ENCODE measurements at regions not wholly inside any gene's neighbourhood (a gene's known extent, or its start where the extent isn't known, plus 50 kb on each side); places are given as distances from the start of the nearest gene placed in this dataset.

GRCh38 chr22:26990503-26991189 lies 333.3 kb downstream of the MIAT start:
- no peaks in the 10 kb centered on the region for H3K36me3 ChIP-seq (ENCODE audit: control insufficient read depth in 2 of 3, insufficient read depth in 3 of 3, low read length in 3 of 3)
- Mint-ChIP-seq H3K27ac (no peak overlapping the region), H3K4me1 (no peaks in the 10 kb centered on the region), H3K9me3 (no peaks in the 10 kb centered on the region), H3K36me3 (no peaks in the 10 kb centered on the region), H3K4me3 (no peak overlapping the region), H3K27me3 (no peaks in the 10 kb centered on the region)
- ATAC-seq (no peak), DNase-seq (no peak)
- ChIA-PET POLR2A (no interaction called here), CTCF (no interaction called here)
- no peaks in the 10 kb centered on the region for H3K27me3 ChIP-seq (ENCODE audit: control insufficient read depth in 2 of 2, insufficient read depth in 2 of 2, low read length in 2 of 2)
- intact Hi-C loops (cut with micrococcal nuclease) = no loop called here
- no peaks in the 10 kb centered on the region for H3K4me1 ChIP-seq (ENCODE audit: control insufficient read depth in 2 of 2, insufficient read depth in 2 of 2, low read length in 2 of 2)
- H3K9me3 ChIP-seq (ENCODE audit: control insufficient read depth in 2 of 3, low read length in 3 of 3) = no peaks in the 10 kb centered on the region
- no peak overlapping the region for H3K27ac ChIP-seq (ENCODE audit: low read depth, low read length)
- H3K4me3 ChIP-seq (ENCODE audit: low read length) = no peak overlapping the region

- POLR2A ChIA-PET = no interaction called here
- peaks cover 0 to 4% (median 0%) of the 10 kb centered on the region in 5 donors for H3K27me3 Mint-ChIP-seq
- H3K27ac Mint-ChIP-seq = no peak overlapping the region
- intact Hi-C loops (cut with micrococcal nuclease) = no loop called here
- CTCF ChIA-PET = no interaction called here
- no peaks in the 10 kb centered on the region for H3K9me3 Mint-ChIP-seq
- H3K9me3 ChIP-seq (ENCODE audit: control insufficient read depth in 2 of 3, low read length in 3 of 3) = no peaks in the 10 kb centered on the region
- H3K36me3 Mint-ChIP-seq = no peaks in the 10 kb centered on the region
- H3K4me3 ChIP-seq (ENCODE audit: low read length) = no peak overlapping the region
- H3K27me3 ChIP-seq (ENCODE audit: control insufficient read depth in 2 of 2, insufficient read depth in 2 of 2, low read length in 2 of 2) = no peaks in the 10 kb centered on the region
- no peak overlapping the region for H3K27ac ChIP-seq (ENCODE audit: low read depth, low read length)
- ATAC-seq (no peak), DNase-seq (no peak)
- H3K4me1 Mint-ChIP-seq = no peaks in the 10 kb centered on the region
- no peak overlapping the region for H3K4me3 Mint-ChIP-seq
- H3K4me1 ChIP-seq (ENCODE audit: control insufficient read depth in 2 of 2, insufficient read depth in 2 of 2, low read length in 2 of 2) = no peaks in the 10 kb centered on the region
- H3K36me3 ChIP-seq (ENCODE audit: control insufficient read depth in 2 of 3, insufficient read depth in 3 of 3, low read length in 3 of 3) = no peaks in the 10 kb centered on the region
These were observed 335.2 kb downstream of the MIAT start for GRCh38 chr22:26992556-26992955.

GRCh38 chr22:26993886-26994285 lies 336.5 kb downstream of the MIAT start:
- Mint-ChIP-seq H3K9me3 (no peaks in the 10 kb centered on the region), H3K4me1 (no peaks in the 10 kb centered on the region), H3K27me3 (peaks cover 0 to 4% (median 0%) of the 10 kb centered on the region in 5 donors), H3K27ac (no peak overlapping the region), H3K4me3 (no peak overlapping the region), H3K36me3 (no peaks in the 10 kb centered on the region)
- Histone ChIP-seq H3K36me3 (ENCODE audit: control insufficient read depth in 2 of 3, insufficient read depth in 3 of 3, low read length in 3 of 3) (no peaks in the 10 kb centered on the region), H3K4me3 (ENCODE audit: low read length) (no peak overlapping the region), H3K4me1 (ENCODE audit: control insufficient read depth in 2 of 2, insufficient read depth in 2 of 2, low read length in 2 of 2) (no peaks in the 10 kb centered on the region), H3K27me3 (ENCODE audit: control insufficient read depth in 2 of 2, insufficient read depth in 2 of 2, low read length in 2 of 2) (no peaks in the 10 kb centered on the region), H3K9me3 (ENCODE audit: control insufficient read depth in 2 of 3, low read length in 3 of 3) (no peaks in the 10 kb centered on the region), H3K27ac (ENCODE audit: low read depth, low read length) (no peak overlapping the region)
- ChIA-PET POLR2A (no interaction called here), CTCF (no interaction called here)
- no peak for ATAC-seq
- intact Hi-C loops (cut with micrococcal nuclease) = no loop called here
- DNase-seq = no peak

- ATAC-seq (no peak), DNase-seq (no peak)
- Histone ChIP-seq H3K27me3 (ENCODE audit: control insufficient read depth in 2 of 2, insufficient read depth in 2 of 2, low read length in 2 of 2) (no peaks in the 10 kb centered on the region), H3K9me3 (ENCODE audit: control insufficient read depth in 2 of 3, low read length in 3 of 3) (no peaks in the 10 kb centered on the region), H3K36me3 (ENCODE audit: control insufficient read depth in 2 of 3, insufficient read depth in 3 of 3, low read length in 3 of 3) (no peaks in the 10 kb centered on the region), H3K4me3 (ENCODE audit: low read length) (no peak overlapping the region), H3K4me1 (ENCODE audit: control insufficient read depth in 2 of 2, insufficient read depth in 2 of 2, low read length in 2 of 2) (no peaks in the 10 kb centered on the region), H3K27ac (ENCODE audit: low read depth, low read length) (no peak overlapping the region)
- Mint-ChIP-seq H3K9me3 (peaks cover 0 to 3% (median 0%) of the 10 kb centered on the region in 11 donors), H3K36me3 (no peaks in the 10 kb centered on the region), H3K4me3 (no peak overlapping the region), H3K27ac (no peak overlapping the region), H3K4me1 (no peaks in the 10 kb centered on the region), H3K27me3 (peaks cover 0 to 5% (median 0%) of the 10 kb centered on the region in 5 donors)
- ChIA-PET POLR2A (no interaction called here), CTCF (no interaction called here)
- intact Hi-C loops (cut with micrococcal nuclease) = no loop called here
These were observed 337.4 kb downstream of the MIAT start for GRCh38 chr22:26994801-26995200.

- H3K4me3 ChIP-seq (ENCODE audit: low read length) = no peak overlapping the region
- ATAC-seq (no peak), DNase-seq (no peak)
- intact Hi-C loops (cut with micrococcal nuclease) = no loop called here
- CTCF ChIA-PET = no interaction called here
- H3K27me3 Mint-ChIP-seq = peaks cover 0 to 5% (median 0%) of the 10 kb centered on the region in 5 donors
- H3K27ac ChIP-seq (ENCODE audit: low read depth, low read length) = no peak overlapping the region
- POLR2A ChIA-PET = no interaction called here
- no peaks in the 10 kb centered on the region for H3K9me3 ChIP-seq (ENCODE audit: control insufficient read depth in 2 of 3, low read length in 3 of 3)
- no peak overlapping the region for H3K27ac Mint-ChIP-seq
- no peaks in the 10 kb centered on the region for H3K27me3 ChIP-seq (ENCODE audit: control insufficient read depth in 2 of 2, insufficient read depth in 2 of 2, low read length in 2 of 2)
- no peak overlapping the region for H3K4me3 Mint-ChIP-seq
- H3K36me3 ChIP-seq (ENCODE audit: control insufficient read depth in 2 of 3, insufficient read depth in 3 of 3, low read length in 3 of 3) = no peaks in the 10 kb centered on the region
- no peaks in the 10 kb centered on the region for H3K36me3 Mint-ChIP-seq
- H3K4me1 Mint-ChIP-seq = no peaks in the 10 kb centered on the region
- H3K9me3 Mint-ChIP-seq = peaks cover 0 to 3% (median 0%) of the 10 kb centered on the region in 11 donors
- no peaks in the 10 kb centered on the region for H3K4me1 ChIP-seq (ENCODE audit: control insufficient read depth in 2 of 2, insufficient read depth in 2 of 2, low read length in 2 of 2)
These were observed 337.8 kb downstream of the MIAT start for GRCh38 chr22:26995235-26995634.

- H3K9me3 ChIP-seq (ENCODE audit: control insufficient read depth in 2 of 3, low read length in 3 of 3) = no peaks in the 10 kb centered on the region
- no peaks in the 10 kb centered on the region for H3K27me3 ChIP-seq (ENCODE audit: control insufficient read depth in 2 of 2, insufficient read depth in 2 of 2, low read length in 2 of 2)
- POLR2A ChIA-PET = no interaction called here
- no peaks in the 10 kb centered on the region for H3K4me1 ChIP-seq (ENCODE audit: control insufficient read depth in 2 of 2, insufficient read depth in 2 of 2, low read length in 2 of 2)
- ATAC-seq = no peak
- intact Hi-C loops (cut with micrococcal nuclease) = no loop called here
- Mint-ChIP-seq H3K36me3 (no peaks in the 10 kb centered on the region), H3K9me3 (peaks cover 0 to 3% (median 0%) of the 10 kb centered on the region in 11 donors), H3K27ac (no peak overlapping the region), H3K4me3 (no peak overlapping the region), H3K4me1 (no peaks in the 10 kb centered on the region), H3K27me3 (peaks cover 0 to 5% (median 0%) of the 10 kb centered on the region in 5 donors)
- no peak overlapping the region for H3K27ac ChIP-seq (ENCODE audit: low read depth, low read length)
- H3K36me3 ChIP-seq (ENCODE audit: control insufficient read depth in 2 of 3, insufficient read depth in 3 of 3, low read length in 3 of 3) = no peaks in the 10 kb centered on the region
- CTCF ChIA-PET = no interaction called here
- no peak overlapping the region for H3K4me3 ChIP-seq (ENCODE audit: low read length)
- no peak for DNase-seq
These were observed 338.8 kb downstream of the MIAT start for GRCh38 chr22:26996154-26996553.

- DNase-seq (no peak), ATAC-seq (no peak)
- no peaks in the 10 kb centered on the region for H3K4me1 Mint-ChIP-seq
- Histone ChIP-seq H3K27me3 (ENCODE audit: control insufficient read depth in 2 of 2, insufficient read depth in 2 of 2, low read length in 2 of 2) (no peaks in the 10 kb centered on the region), H3K36me3 (ENCODE audit: control insufficient read depth in 2 of 3, insufficient read depth in 3 of 3, low read length in 3 of 3) (no peaks in the 10 kb centered on the region), H3K27ac (ENCODE audit: low read depth, low read length) (no peak overlapping the region), H3K9me3 (ENCODE audit: control insufficient read depth in 2 of 3, low read length in 3 of 3) (no peaks in the 10 kb centered on the region), H3K4me3 (ENCODE audit: low read length) (no peak overlapping the region), H3K4me1 (ENCODE audit: control insufficient read depth in 2 of 2, insufficient read depth in 2 of 2, low read length in 2 of 2) (no peaks in the 10 kb centered on the region)
- peaks cover 0 to 8% (median 0%) of the 10 kb centered on the region in 5 donors for H3K27me3 Mint-ChIP-seq
- intact Hi-C loops (cut with micrococcal nuclease) = no loop called here
- POLR2A ChIA-PET = no interaction called here
- H3K9me3 Mint-ChIP-seq = peaks cover 0 to 3% (median 0%) of the 10 kb centered on the region in 11 donors
- H3K27ac Mint-ChIP-seq = no peak overlapping the region
- H3K36me3 Mint-ChIP-seq = peaks cover 0 to 6% (median 0%) of the 10 kb centered on the region in 5 donors
- CTCF ChIA-PET = no interaction called here
- H3K4me3 Mint-ChIP-seq = no peak overlapping the region
These were observed 340.7 kb downstream of the MIAT start for GRCh38 chr22:26998129-26998528.

Measured in naive thymus-derived CD4-positive, alpha-beta T cell (primary cell).